Spleen (tissue), 11 donors: ENCODE measurements at regions not wholly inside any gene's neighbourhood (a gene's known extent, or its start where the extent isn't known, plus 50 kb on each side); places are given as distances from the start of the nearest gene placed in this dataset.

Source experiments
- DNase-seq: peaks from one replicate; pipeline ENCODE4 v3.0.0-alpha.2; 2020
- H3K27ac ChIP-seq, 8 donors: fragments of 200-600 bp; sonication (generic) in 7 of 8; 1 replicate in 4 of 8; 2 replicates in 4 of 8; pipeline versions ENCODE4 v1.5.0 to v1.8.0; 2016 to 2021; ENCODE audit warnings: inconsistent platforms in 4 of 8, mild to moderate bottlenecking in 4 of 8, moderate library complexity in 1 of 8
- H3K27me3 ChIP-seq, 7 donors: fragments of 200-600 bp; sonication (generic) in 6 of 7; replicated peaks in 1 of 7; 1 replicate in 4 of 7; 2 replicates in 3 of 7; pipeline versions ENCODE4 v1.5.0 to v1.8.0; 2016 to 2021; ENCODE audit warnings: inconsistent platforms in 3 of 7, mild to moderate bottlenecking in 1 of 7
- H3K36me3 ChIP-seq, 6 donors: fragments of 200-600 bp; sonication (generic) in 5 of 6; 1 replicate in 4 of 6; 2 replicates in 2 of 6; pipeline versions ENCODE4 v1.5.0 to v1.8.0; 2016 to 2021; ENCODE audit warnings: inconsistent platforms in 2 of 6
- H3K4me1 ChIP-seq, 6 donors: fragments of 200-600 bp; sonication (generic) in 5 of 6; 1 replicate in 3 of 6; 2 replicates in 3 of 6; pipeline versions ENCODE4 v1.5.0 to v1.8.0; 2016 to 2021; ENCODE audit warnings: inconsistent platforms in 3 of 6
- H3K4me3 ChIP-seq, 8 donors: fragments of 200-600 bp; sonication (generic) in 7 of 8; 1 replicate in 4 of 8; 2 replicates in 4 of 8; pipeline versions ENCODE4 v1.5.0 to v1.8.0; 2016 to 2021; ENCODE audit warnings: inconsistent platforms in 4 of 8, mild to moderate bottlenecking in 4 of 8, moderate library complexity in 2 of 8
- H3K9me3 ChIP-seq, 8 donors: fragments of 200-600 bp; sonication (generic) in 7 of 8; 1 replicate in 4 of 8; 2 replicates in 4 of 8; pipeline versions ENCODE4 v1.5.0 to v1.8.0; 2016 to 2021; ENCODE audit warnings: inconsistent platforms in 4 of 8
- POLR2A ChIP-seq, 3 donors: fragments of 450-650 bp; IDR thresholded peaks; one replicate each; pipeline ENCODE4 v1.5.1; 2017; ENCODE audit warnings: antibody characterized with exemption in 3 of 3, mild to moderate bottlenecking in 1 of 3
- POLR2AphosphoS5 ChIP-seq, 3 donors: sonication (generic); formaldehyde crosslinking; IDR thresholded peaks; one replicate each; pipeline ENCODE4 v1.5.1; 2017; ENCODE audit warnings: antibody characterized with exemption in 3 of 3
- WGBS, 5 donors: extraction: QIAGEN DNeasy Blood & Tissue Kit in 3 of 5; methylation state at CpG; one replicate each; pipeline versions ENCODE4 v1.1.5 to v1.1.7; 2013 to 2018; 5-methylcytosine and 5-hydroxymethylcytosine counted together
- intact Hi-C: fragments of 100-400 bp; cut with DNase I; formaldehyde crosslinking; loops from one replicate; pipeline ENCODE4 v1.15.0; 2023; ENCODE audit warnings: low total_unique reads
- TF ChIP-seq, protein P1 (sequence below), 11 experiments: fragments of 200-600 bp in 7 of 11; fragments of 450-650 bp in 4 of 11; sonication (generic) in 4 of 11; IDR thresholded peaks in 8 of 11; conservative IDR thresholded peaks in 3 of 11; 1 replicate in 7 of 11; 2 replicates in 4 of 11; pipeline versions ENCODE4 v1.4.0 to v1.8.0; 2016 to 2021; ENCODE audit warnings: antibody characterized with exemption in 11 of 11, inconsistent platforms in 4 of 11, mild to moderate bottlenecking in 1 of 11
- donor health status: healthy with polysubstance abuse.
- donor health status: DM: no; HTN: no; CAD: no; lungs with moderate emphysema.
- donor health status: DM: no; HTN: no; CAD: no.
- donor health status: Bipolar disorder and iron deficiency.
- donor health status: healthy.
- donor health status: DM: no; HTN: no; CAD: no.
- donor health status: DM: yes; HTN: yes; CAD: no.

DNA sequence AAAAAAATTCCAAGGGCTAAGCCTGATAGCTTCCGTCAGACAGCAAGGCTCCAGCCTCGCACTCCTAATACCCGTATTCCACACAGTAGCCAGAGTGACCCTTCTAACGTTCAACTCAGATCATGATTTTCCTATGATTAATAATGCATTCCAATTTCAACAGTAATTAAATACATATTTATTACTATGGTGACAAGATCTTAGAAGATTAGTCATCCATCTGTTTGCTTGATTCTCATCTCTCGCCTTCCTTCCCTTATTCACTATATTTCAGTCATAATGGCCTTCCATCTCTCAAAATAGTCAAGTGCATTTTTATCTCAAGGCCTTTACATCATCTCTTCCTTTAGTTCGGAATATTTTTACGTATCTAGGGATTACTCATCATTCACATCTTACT is 621.2 kb upstream of the SPRY2 start:
- H3K4me3 ChIP-seq, result no peak overlapping the region
- no peak overlapping the region for H3K27ac ChIP-seq
- no peak for DNase-seq
- peaks cover 0 to 4% (median 0%) of the 10 kb centered on the region in 6 donors for H3K4me1 ChIP-seq
- WGBS, 5 donors, result 70 to 87% (median 77%) methylated on average over 7 of the region's 7 CpGs
- TF ChIP-seq POLR2A (IDR thresholded peaks at IDR 0.05), result no peak
- TF ChIP-seq POLR2AphosphoS5 (IDR thresholded peaks at IDR 0.05), result no peak
- TF ChIP-seq, protein P1, sequence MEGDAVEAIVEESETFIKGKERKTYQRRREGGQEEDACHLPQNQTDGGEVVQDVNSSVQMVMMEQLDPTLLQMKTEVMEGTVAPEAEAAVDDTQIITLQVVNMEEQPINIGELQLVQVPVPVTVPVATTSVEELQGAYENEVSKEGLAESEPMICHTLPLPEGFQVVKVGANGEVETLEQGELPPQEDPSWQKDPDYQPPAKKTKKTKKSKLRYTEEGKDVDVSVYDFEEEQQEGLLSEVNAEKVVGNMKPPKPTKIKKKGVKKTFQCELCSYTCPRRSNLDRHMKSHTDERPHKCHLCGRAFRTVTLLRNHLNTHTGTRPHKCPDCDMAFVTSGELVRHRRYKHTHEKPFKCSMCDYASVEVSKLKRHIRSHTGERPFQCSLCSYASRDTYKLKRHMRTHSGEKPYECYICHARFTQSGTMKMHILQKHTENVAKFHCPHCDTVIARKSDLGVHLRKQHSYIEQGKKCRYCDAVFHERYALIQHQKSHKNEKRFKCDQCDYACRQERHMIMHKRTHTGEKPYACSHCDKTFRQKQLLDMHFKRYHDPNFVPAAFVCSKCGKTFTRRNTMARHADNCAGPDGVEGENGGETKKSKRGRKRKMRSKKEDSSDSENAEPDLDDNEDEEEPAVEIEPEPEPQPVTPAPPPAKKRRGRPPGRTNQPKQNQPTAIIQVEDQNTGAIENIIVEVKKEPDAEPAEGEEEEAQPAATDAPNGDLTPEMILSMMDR (IDR thresholded peaks at IDR 0.05 in 8 of 11, conservative IDR thresholded peaks at IDR 0.05 in 3 of 11), result no peak
- H3K27me3 ChIP-seq, result no peaks in the 10 kb centered on the region
- H3K36me3 ChIP-seq, result no peaks in the 10 kb centered on the region
- no peaks in the 10 kb centered on the region for H3K9me3 ChIP-seq
- intact Hi-C loops, result no loop called here

DNA sequence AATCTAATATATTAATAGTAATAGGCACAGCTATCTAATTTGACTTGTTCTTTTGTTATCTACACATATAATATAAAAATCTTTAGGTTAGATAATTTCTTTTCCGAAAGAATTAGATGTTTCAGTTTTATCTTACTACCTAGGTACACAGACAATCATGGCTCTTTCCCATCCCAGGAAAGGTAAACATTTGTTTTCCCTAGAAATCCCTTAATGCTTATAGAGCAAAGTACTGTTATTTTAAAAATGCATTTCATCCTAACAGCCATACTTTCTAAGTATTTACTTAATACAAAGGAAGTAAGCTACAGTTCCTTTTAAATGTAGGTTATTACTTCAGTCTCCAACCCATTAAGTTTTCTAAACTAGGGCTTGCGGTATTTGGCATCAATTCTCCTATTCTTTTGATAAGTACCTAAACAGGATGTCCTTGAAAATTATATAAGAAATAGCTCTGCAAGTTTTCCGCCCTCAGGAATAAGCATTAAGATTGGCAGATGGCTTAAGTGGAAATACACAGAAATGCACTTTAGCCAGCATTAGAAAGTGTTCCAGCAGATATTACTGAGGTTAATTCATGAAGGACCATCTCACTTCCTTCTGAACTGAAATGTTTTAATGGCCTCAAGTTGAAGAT is 616.2 kb upstream of the SPRY2 start:
- no peaks in the 10 kb centered on the region for H3K36me3 ChIP-seq
- H3K27me3 ChIP-seq, result no peaks in the 10 kb centered on the region
- no peak overlapping the region for H3K27ac ChIP-seq
- H3K9me3 ChIP-seq, result peaks cover 0 to 7% (median 0%) of the 10 kb centered on the region in 8 donors
- intact Hi-C loops, result no loop called here
- WGBS, 5 donors, result 39 to 47% (median 45%) methylated on average over 3 of the region's 3 CpGs
- peaks cover 0 to 4% (median 0%) of the 10 kb centered on the region in 6 donors for H3K4me1 ChIP-seq
- TF ChIP-seq, protein P1 (IDR thresholded peaks at IDR 0.05 in 8 of 11, conservative IDR thresholded peaks at IDR 0.05 in 3 of 11), result no peak
- no peak for TF ChIP-seq POLR2A (IDR thresholded peaks at IDR 0.05)
- TF ChIP-seq POLR2AphosphoS5 (IDR thresholded peaks at IDR 0.05), result no peak
- no peak overlapping the region for H3K4me3 ChIP-seq
- DNase-seq, result no peak

DNA sequence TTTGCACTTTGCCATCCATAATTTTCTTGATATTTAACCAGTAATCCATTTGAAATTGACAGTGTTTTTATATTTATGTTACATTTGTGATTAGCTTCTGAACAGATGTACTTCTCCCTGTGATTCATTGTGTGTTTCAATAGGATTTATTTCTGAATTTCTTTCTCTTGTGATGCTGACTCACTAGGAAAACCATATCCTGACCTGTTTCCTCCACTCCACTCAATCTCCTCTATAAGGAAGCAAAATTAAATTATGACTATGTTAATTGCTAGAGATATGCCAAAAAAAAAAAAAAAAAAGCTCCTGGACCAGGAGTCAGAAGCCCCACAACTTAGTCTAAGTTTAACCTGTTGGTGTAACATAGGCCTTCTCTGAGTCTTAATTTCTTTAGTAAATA is 614.6 kb upstream of the SPRY2 start:
- Histone ChIP-seq H3K27ac (no peak overlapping the region), H3K36me3 (no peaks in the 10 kb centered on the region), H3K4me3 (no peak overlapping the region), H3K4me1 (peaks cover 0 to 4% (median 0%) of the 10 kb centered on the region in 6 donors), H3K9me3 (peaks cover 0 to 7% (median 0%) of the 10 kb centered on the region in 8 donors), H3K27me3 (no peaks in the 10 kb centered on the region)
- intact Hi-C loops, result no loop called here
- TF ChIP-seq POLR2AphosphoS5 (IDR thresholded peaks at IDR 0.05) (no peak), POLR2A (IDR thresholded peaks at IDR 0.05) (no peak)
- TF ChIP-seq, protein P1 (IDR thresholded peaks at IDR 0.05 in 8 of 11, conservative IDR thresholded peaks at IDR 0.05 in 3 of 11), result no peak
- no peak for DNase-seq

DNA sequence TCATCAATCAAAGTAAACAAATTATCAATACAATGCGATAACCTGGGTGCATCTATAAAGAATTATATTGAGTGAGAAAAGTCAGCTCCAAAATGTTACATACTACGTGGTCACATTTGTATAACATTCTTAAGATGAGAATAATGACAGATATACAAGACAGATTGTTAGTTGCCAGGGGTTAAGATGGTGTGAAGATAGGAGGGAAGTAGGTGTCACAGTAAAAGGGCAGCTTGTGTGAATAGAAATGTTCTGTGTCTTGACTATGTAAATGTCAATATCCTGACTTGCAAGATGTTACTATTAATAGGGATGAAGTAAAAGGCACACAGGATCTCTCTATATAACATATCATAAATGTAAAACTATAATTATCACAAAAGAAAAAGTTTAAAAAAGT is 611.2 kb upstream of the SPRY2 start:
- TF ChIP-seq, protein P1 (IDR thresholded peaks at IDR 0.05 in 8 of 11, conservative IDR thresholded peaks at IDR 0.05 in 3 of 11), result no peak
- TF ChIP-seq POLR2AphosphoS5 (IDR thresholded peaks at IDR 0.05) (no peak), POLR2A (IDR thresholded peaks at IDR 0.05) (no peak)
- Histone ChIP-seq H3K9me3 (peaks cover 0 to 7% (median 0%) of the 10 kb centered on the region in 8 donors), H3K36me3 (no peaks in the 10 kb centered on the region), H3K4me3 (no peak overlapping the region), H3K27ac (no peak overlapping the region), H3K27me3 (no peaks in the 10 kb centered on the region), H3K4me1 (peaks cover 0 to under 1% (median 0%) of the 10 kb centered on the region in 6 donors)
- intact Hi-C loops, result no loop called here
- WGBS, 5 donors, result 81 to 93% (median 88%) methylated on average over 2 of the region's 2 CpGs
- no peak for DNase-seq
